Endothelial cell of umbilical vein (primary cell): ENCODE measurements at regions not wholly inside any gene's neighbourhood (a gene's known extent, or its start where the extent isn't known, plus 50 kb on each side); places are given as distances from the start of the nearest gene placed in this dataset.

Experiments
- BruUV-seq: library from RNA; stranded (reverse); fragments of 400-500 nt; replicated peaks from 2 replicates; lab custom pipeline; 2021; lab: Mats Ljungman, UMichigan
- CTCF ChIA-PET: fragments of 300-600, 350-600 bp; sonication (Branson Sonifier 250); formaldehyde crosslinking; loops from one replicate; lab custom pipeline; 2021; ENCODE audit warnings: antibody characterized with exemption, inconsistent platforms; lab: Charles Lee
- POLR2A ChIA-PET: fragments of 300-600, 350-600 bp; sonication (Branson Sonifier 250); formaldehyde crosslinking; loops from one replicate; lab custom pipeline; 2021; ENCODE audit warnings: antibody characterized with exemption, inconsistent platforms; lab: Charles Lee
- DNase-seq: peaks from one replicate; pipeline ENCODE4 v3.0.0-alpha.2; 2011; ENCODE audit warnings: low read depth, low spot score
- FAIRE-seq: peaks from 2 replicates; lab custom pipeline; 2011; peaks lifted over from hg19 to GRCh38; lab: Jason Lieb, UNC
- H2AFZ ChIP-seq: 2 replicates; pipeline ENCODE4 v1.6.0; 2012; ENCODE audit warnings: low read depth, low read length, control low read depth, inconsistent platforms
- H3K27ac ChIP-seq: 2 replicates; pipeline ENCODE4 v1.5.1; 2011; ENCODE audit warnings: low read depth, mild to moderate bottlenecking, control low read depth, low read length, moderate library complexity; ENCODE audit not compliant: insufficient read depth
- H3K27me3 ChIP-seq, 2 experiments: 2 replicates each; pipeline versions ENCODE4 v1.6.0 to v1.6.1; 2011; ENCODE audit warnings: low read length in 2 of 2, mixed read lengths in 1 of 2; ENCODE audit not compliant: control insufficient read depth in 2 of 2, insufficient read depth in 2 of 2
- H3K36me3 ChIP-seq, 2 experiments: 2 replicates in 1 of 2; 3 replicates in 1 of 2; pipeline ENCODE4 v1.5.1; 2011; ENCODE audit warnings: low read length in 2 of 2, mild to moderate bottlenecking in 1 of 2, moderate library complexity in 1 of 2; ENCODE audit not compliant: control insufficient read depth in 2 of 2, insufficient read depth in 2 of 2; ENCODE audit errors: extremely low read depth in 1 of 2
- H3K4me1 ChIP-seq: 3 replicates; pipeline ENCODE4 v1.5.1; 2011; ENCODE audit warnings: mild to moderate bottlenecking, low read length; ENCODE audit not compliant: control insufficient read depth, insufficient read depth; ENCODE audit errors: extremely low read depth
- H3K4me2 ChIP-seq: 2 replicates; pipeline ENCODE4 v1.6.1; 2011; ENCODE audit warnings: low read length, control low read depth, mixed read lengths; ENCODE audit not compliant: insufficient read depth
- H3K4me3 ChIP-seq, 3 experiments: fragments of 200-600 bp in 1 of 3; sonication (generic), shearing (Covaris generic) in 1 of 3; replicated peaks in 1 of 3; 2 replicates each; pipeline ENCODE4 v1.5.1; 2011 to 2016; ENCODE audit warnings: control low read depth in 3 of 3, low read length in 3 of 3, mild to moderate bottlenecking in 2 of 3, inconsistent platforms in 1 of 3, low read depth in 1 of 3, moderate library complexity in 1 of 3; ENCODE audit not compliant: insufficient read depth in 1 of 3
- H3K79me2 ChIP-seq: 2 replicates; pipeline ENCODE4 v1.6.0; 2012; ENCODE audit warnings: low read length, inconsistent platforms; ENCODE audit not compliant: control insufficient read depth, insufficient read depth
- H3K9ac ChIP-seq: replicated peaks from 2 replicates; pipeline ENCODE3; 2011; ENCODE audit warnings: low read length, control low read depth; ENCODE audit not compliant: insufficient read depth; ENCODE audit errors: extremely low read depth
- H3K9me1 ChIP-seq: replicated peaks from 3 replicates; pipeline ENCODE4 v1.6.0; 2011; ENCODE audit warnings: mild to moderate bottlenecking, low read length; ENCODE audit not compliant: control insufficient read depth, insufficient read depth; ENCODE audit errors: extremely low read depth
- H3K9me3 ChIP-seq: replicated peaks from 2 replicates; pipeline ENCODE4 v1.5.1; 2012; ENCODE audit warnings: low read length, inconsistent platforms; ENCODE audit not compliant: control insufficient read depth, insufficient read depth
- H4K20me1 ChIP-seq: replicated peaks from 2 replicates; pipeline ENCODE3; 2011; ENCODE audit warnings: mild to moderate bottlenecking, low read length; ENCODE audit not compliant: control insufficient read depth, insufficient read depth; ENCODE audit errors: extremely low read depth
- JUN ChIP-seq: IDR thresholded peaks from 2 replicates; pipeline ENCODE4 v1.6.1; 2011; ENCODE audit warnings: borderline replicate concordance, low read depth; ENCODE audit not compliant: insufficient read length, insufficient read depth
- MYC ChIP-seq: IDR thresholded peaks from one replicate; pipeline ENCODE4 v1.6.1; 2011; ENCODE audit warnings: mild to moderate bottlenecking, low read depth, low read length
- POLR2A ChIP-seq: IDR thresholded peaks from 2 replicates; pipeline ENCODE4 v1.6.1; 2012; ENCODE audit warnings: low read depth, mild to moderate bottlenecking, control low read depth, low read length
- dilution Hi-C: fragments of 300-500 bp; cut with MboI; formaldehyde crosslinking; loops from one replicate; pipeline ENCODE4 v1.15.0; 2019; ENCODE audit warnings: low sequenced_read_pairs; ENCODE audit not compliant: extremely low pct_ligation_motif_present
- intact Hi-C: fragments of 100-400 bp; cut with micrococcal nuclease; formaldehyde crosslinking; loops from one replicate; pipeline ENCODE4 v1.10.0; 2022
- TF ChIP-seq, protein P1 (sequence below): IDR thresholded peaks from 2 replicates; pipeline ENCODE4 v1.6.1; 2011; ENCODE audit not compliant: insufficient read depth, insufficient read length

DNA sequence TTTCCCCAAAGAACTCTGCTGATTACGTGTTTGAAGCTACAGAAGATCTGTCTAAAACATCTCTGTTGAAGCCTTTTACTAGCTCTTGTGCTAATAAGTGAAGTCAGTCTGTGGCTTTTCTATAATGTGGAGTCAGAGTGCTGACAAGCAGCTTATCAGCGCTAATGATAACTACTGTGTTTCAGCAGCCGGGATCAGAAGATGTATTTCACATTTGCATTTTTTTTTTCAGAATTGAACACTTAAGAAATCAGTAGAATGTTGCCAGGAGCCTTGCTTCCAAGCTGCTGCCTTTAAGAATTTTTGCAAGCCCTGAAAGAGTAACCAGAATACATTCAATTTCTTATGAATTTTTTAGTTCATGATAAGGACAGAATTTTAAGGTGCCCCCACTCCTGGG is 519.4 kb upstream of the NR5A2 start:
- intact Hi-C loops = no loop called here
- no peaks in the 10 kb centered on the region for H4K20me1 ChIP-seq
- H3K4me1 ChIP-seq = no peaks in the 10 kb centered on the region

DNA sequence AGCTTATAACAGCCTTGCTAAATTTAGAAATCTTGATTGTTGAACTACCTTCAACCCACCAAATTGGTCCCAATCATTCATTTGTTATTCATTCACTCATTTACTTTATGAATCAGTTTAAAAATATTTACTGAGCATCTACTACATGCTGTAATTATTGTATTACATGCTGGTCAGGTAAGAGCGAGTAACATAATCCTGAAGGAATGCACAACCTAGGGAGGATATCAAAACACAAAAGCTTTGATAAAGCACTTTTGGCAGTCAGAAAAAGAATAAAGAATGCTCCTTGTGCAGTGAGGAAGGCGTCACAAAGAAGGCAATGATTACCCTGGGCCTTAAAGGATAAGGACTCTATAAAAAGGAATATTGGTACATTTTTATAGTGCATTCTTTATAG is 518.9 kb upstream of the NR5A2 start:
- Histone ChIP-seq H4K20me1 (no peaks in the 10 kb centered on the region), H3K27ac (no peak overlapping the region), H2AFZ (no peak overlapping the region), H3K4me2 (no peak overlapping the region), H3K4me1 (no peaks in the 10 kb centered on the region), H3K9me3 (no peaks in the 10 kb centered on the region), H3K4me3 (no peak overlapping the region), H3K9me1 (no peaks in the 10 kb centered on the region), H3K79me2 (no peaks in the 10 kb centered on the region), H3K36me3 (no peaks in the 10 kb centered on the region), H3K27me3 (peaks cover 2 to 4% of the 10 kb centered on the region in 2 experiments), H3K9ac (no peak overlapping the region)
- TF ChIP-seq JUN (no peak), POLR2A (no peak)
- TF ChIP-seq, protein P1, sequence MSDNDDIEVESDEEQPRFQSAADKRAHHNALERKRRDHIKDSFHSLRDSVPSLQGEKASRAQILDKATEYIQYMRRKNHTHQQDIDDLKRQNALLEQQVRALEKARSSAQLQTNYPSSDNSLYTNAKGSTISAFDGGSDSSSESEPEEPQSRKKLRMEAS = no peak
- dilution Hi-C loops (no loop called here), intact Hi-C loops (no loop called here)
- no peak for DNase-seq
- ChIA-PET CTCF (no interaction called here), POLR2A (no interaction called here)
- FAIRE-seq = no peak
- BruUV-seq = no TSS peak

More for the DNA sequence above, 519.4 kb upstream of the NR5A2 start:
- no peak overlapping the region for H3K4me2 ChIP-seq
- FAIRE-seq = no peak
- no peaks in the 10 kb centered on the region for H3K9me1 ChIP-seq
- CTCF ChIA-PET = no interaction called here
- POLR2A ChIA-PET = no interaction called here
- no peak for TF ChIP-seq MYC
- H3K79me2 ChIP-seq = no peaks in the 10 kb centered on the region
- H3K4me3 ChIP-seq = no peak overlapping the region
- no TSS peak for BruUV-seq
- H2AFZ ChIP-seq = no peak overlapping the region
- dilution Hi-C loops = no loop called here
- H3K27ac ChIP-seq = no peak overlapping the region
- no peaks in the 10 kb centered on the region for H3K36me3 ChIP-seq
- H3K9ac ChIP-seq = no peak overlapping the region
- H3K9me3 ChIP-seq = no peaks in the 10 kb centered on the region
- H3K27me3 ChIP-seq = peaks cover 2 to 4% of the 10 kb centered on the region in 2 experiments
- DNase-seq = no peak
